ENCODE measurements at regions not wholly inside any gene's neighbourhood (a gene's known extent, or its start where the extent isn't known, plus 50 kb on each side); places are given as distances from the start of the nearest gene placed in this dataset.

DNA sequence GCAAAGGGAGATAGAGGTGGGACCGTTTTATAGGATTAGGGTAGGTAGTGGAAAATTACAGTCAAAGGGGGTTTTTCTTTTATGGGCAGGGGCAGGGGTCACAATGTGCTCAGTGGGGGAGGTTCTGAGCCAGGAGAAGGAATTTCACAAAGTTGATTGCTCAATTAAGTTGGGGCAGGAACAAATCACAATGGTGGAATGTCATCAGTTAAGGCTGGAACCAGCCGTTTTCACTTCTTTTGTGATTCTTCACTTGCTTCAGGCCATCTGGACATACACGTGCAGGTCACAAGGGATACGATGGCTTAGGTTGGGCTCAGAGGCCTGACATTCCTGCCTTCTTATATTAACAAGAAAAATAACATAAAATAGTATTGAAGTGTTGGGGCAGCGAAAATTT is 453.8 kb downstream of the VGLL3 start:
- TF ChIP-seq, protein P1, sequence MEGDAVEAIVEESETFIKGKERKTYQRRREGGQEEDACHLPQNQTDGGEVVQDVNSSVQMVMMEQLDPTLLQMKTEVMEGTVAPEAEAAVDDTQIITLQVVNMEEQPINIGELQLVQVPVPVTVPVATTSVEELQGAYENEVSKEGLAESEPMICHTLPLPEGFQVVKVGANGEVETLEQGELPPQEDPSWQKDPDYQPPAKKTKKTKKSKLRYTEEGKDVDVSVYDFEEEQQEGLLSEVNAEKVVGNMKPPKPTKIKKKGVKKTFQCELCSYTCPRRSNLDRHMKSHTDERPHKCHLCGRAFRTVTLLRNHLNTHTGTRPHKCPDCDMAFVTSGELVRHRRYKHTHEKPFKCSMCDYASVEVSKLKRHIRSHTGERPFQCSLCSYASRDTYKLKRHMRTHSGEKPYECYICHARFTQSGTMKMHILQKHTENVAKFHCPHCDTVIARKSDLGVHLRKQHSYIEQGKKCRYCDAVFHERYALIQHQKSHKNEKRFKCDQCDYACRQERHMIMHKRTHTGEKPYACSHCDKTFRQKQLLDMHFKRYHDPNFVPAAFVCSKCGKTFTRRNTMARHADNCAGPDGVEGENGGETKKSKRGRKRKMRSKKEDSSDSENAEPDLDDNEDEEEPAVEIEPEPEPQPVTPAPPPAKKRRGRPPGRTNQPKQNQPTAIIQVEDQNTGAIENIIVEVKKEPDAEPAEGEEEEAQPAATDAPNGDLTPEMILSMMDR (IDR thresholded peaks at IDR 0.05 in 2 of 3, conservative IDR thresholded peaks at IDR 0.05 in 1 of 3; ENCODE audit: control insufficient read depth in 2 of 3, extremely low read depth in 1 of 3, insufficient read depth in 1 of 3, low read depth in 3 of 3, low read length in 3 of 3): no peak
- TF ChIP-seq RFX5 (IDR thresholded peaks at IDR 0.05; ENCODE audit: low read depth, low read length) (no peak), LARP7 (IDR thresholded peaks at IDR 0.05) (no peak), BRCA1 (IDR thresholded peaks at IDR 0.05; ENCODE audit: low read depth, low read length) (no peak), CBX5 (IDR thresholded peaks at IDR 0.05; ENCODE audit: low read depth) (no peak), HDGF (IDR thresholded peaks at IDR 0.05) (no peak), POLR2A (IDR thresholded peaks at IDR 0.05; ENCODE audit: low read depth, low read length) (no peak), KDM1A (IDR thresholded peaks at IDR 0.05; ENCODE audit: borderline replicate concordance) (no peak)
- TF ChIP-seq, protein P2, sequence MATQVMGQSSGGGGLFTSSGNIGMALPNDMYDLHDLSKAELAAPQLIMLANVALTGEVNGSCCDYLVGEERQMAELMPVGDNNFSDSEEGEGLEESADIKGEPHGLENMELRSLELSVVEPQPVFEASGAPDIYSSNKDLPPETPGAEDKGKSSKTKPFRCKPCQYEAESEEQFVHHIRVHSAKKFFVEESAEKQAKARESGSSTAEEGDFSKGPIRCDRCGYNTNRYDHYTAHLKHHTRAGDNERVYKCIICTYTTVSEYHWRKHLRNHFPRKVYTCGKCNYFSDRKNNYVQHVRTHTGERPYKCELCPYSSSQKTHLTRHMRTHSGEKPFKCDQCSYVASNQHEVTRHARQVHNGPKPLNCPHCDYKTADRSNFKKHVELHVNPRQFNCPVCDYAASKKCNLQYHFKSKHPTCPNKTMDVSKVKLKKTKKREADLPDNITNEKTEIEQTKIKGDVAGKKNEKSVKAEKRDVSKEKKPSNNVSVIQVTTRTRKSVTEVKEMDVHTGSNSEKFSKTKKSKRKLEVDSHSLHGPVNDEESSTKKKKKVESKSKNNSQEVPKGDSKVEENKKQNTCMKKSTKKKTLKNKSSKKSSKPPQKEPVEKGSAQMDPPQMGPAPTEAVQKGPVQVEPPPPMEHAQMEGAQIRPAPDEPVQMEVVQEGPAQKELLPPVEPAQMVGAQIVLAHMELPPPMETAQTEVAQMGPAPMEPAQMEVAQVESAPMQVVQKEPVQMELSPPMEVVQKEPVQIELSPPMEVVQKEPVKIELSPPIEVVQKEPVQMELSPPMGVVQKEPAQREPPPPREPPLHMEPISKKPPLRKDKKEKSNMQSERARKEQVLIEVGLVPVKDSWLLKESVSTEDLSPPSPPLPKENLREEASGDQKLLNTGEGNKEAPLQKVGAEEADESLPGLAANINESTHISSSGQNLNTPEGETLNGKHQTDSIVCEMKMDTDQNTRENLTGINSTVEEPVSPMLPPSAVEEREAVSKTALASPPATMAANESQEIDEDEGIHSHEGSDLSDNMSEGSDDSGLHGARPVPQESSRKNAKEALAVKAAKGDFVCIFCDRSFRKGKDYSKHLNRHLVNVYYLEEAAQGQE (IDR thresholded peaks at IDR 0.05; ENCODE audit: low read depth, low read length): no peak
